ENCODE measurements at regions not wholly inside any gene's neighbourhood (a gene's known extent, or its start where the extent isn't known, plus 50 kb on each side); places are given as distances from the start of the nearest gene placed in this dataset.
"Not testable (repeated sequence)": the region's sequence is repeated elsewhere in the genome, so short reads cannot be mapped to it uniquely, and the experiment has no call there.

- DNase-seq: no peak
- Histone ChIP-seq H3K27ac (no peak overlapping the region), H3K36me3 (no peaks in the 10 kb centered on the region), H3K9me3 (ENCODE audit: severe bottlenecking) (no peaks in the 10 kb centered on the region), H3K27me3 (ENCODE audit: insufficient read depth, low read depth, severe bottlenecking) (no peaks in the 10 kb centered on the region), H3K4me3 (ENCODE audit: low read depth, low read length) (no peak overlapping the region)
- no peak for TF ChIP-seq CTCF (IDR thresholded peaks at IDR 0.05; ENCODE audit: low read depth, low read length)
Observed at GRCh38 chr3:147298511-147298982, 107.8 kb downstream of the ZIC4 start.

GRCh38 chr3:147297761-147298350 lies 108.5 kb downstream of the ZIC4 start:
- Histone ChIP-seq H3K4me3 (ENCODE audit: low read depth, low read length) (no peak overlapping the region), H3K27ac (no peak overlapping the region), H3K27me3 (ENCODE audit: insufficient read depth, low read depth, severe bottlenecking) (no peaks in the 10 kb centered on the region), H3K36me3 (no peaks in the 10 kb centered on the region), H3K9me3 (ENCODE audit: severe bottlenecking) (no peaks in the 10 kb centered on the region)
- no peak for DNase-seq
- TF ChIP-seq CTCF (IDR thresholded peaks at IDR 0.05; ENCODE audit: low read depth, low read length): no peak

GRCh38 chr3:147287370-147287769 lies 119.0 kb downstream of the ZIC4 start:
- not testable (repeated sequence) for DNase-seq; H3K9me3 ChIP-seq (ENCODE audit: severe bottlenecking); H3K4me3 ChIP-seq (ENCODE audit: low read depth, low read length); H3K27me3 ChIP-seq (ENCODE audit: insufficient read depth, low read depth, severe bottlenecking); H3K36me3 ChIP-seq; H3K27ac ChIP-seq

- Histone ChIP-seq H3K27ac (no peak overlapping the region), H3K36me3 (no peaks in the 10 kb centered on the region), H3K9me3 (ENCODE audit: severe bottlenecking) (no peaks in the 10 kb centered on the region), H3K4me3 (ENCODE audit: low read depth, low read length) (no peak overlapping the region), H3K27me3 (ENCODE audit: insufficient read depth, low read depth, severe bottlenecking) (no peaks in the 10 kb centered on the region)
- DNase-seq: no peak
- TF ChIP-seq CTCF (IDR thresholded peaks at IDR 0.05; ENCODE audit: low read depth, low read length): no peak
Observed at GRCh38 chr3:147269907-147270306, 136.4 kb downstream of the ZIC4 start.

- no peak overlapping the region for H3K4me3 ChIP-seq (ENCODE audit: low read depth, low read length)
- DNase-seq: no peak
- no peaks in the 10 kb centered on the region for H3K27me3 ChIP-seq (ENCODE audit: insufficient read depth, low read depth, severe bottlenecking)
- no peak overlapping the region for H3K27ac ChIP-seq
- H3K36me3 ChIP-seq: no peaks in the 10 kb centered on the region
- TF ChIP-seq CTCF (IDR thresholded peaks at IDR 0.05; ENCODE audit: low read depth, low read length): no peak
- no peaks in the 10 kb centered on the region for H3K9me3 ChIP-seq (ENCODE audit: severe bottlenecking)
Observed at GRCh38 chr3:147267434-147267833, 138.9 kb downstream of the ZIC4 start.

GRCh38 chr3:147257944-147258343 lies 148.4 kb downstream of the ZIC4 start:
- DNase-seq: no peak
- no peaks in the 10 kb centered on the region for H3K27me3 ChIP-seq (ENCODE audit: insufficient read depth, low read depth, severe bottlenecking)
- no peak overlapping the region for H3K27ac ChIP-seq
- TF ChIP-seq CTCF (IDR thresholded peaks at IDR 0.05; ENCODE audit: low read depth, low read length): no peak
- H3K4me3 ChIP-seq (ENCODE audit: low read depth, low read length): no peak overlapping the region
- no peaks in the 10 kb centered on the region for H3K9me3 ChIP-seq (ENCODE audit: severe bottlenecking)
- no peaks in the 10 kb centered on the region for H3K36me3 ChIP-seq
